ENCODE measurements at regions not wholly inside any gene's neighbourhood (a gene's known extent, or its start where the extent isn't known, plus 50 kb on each side); places are given as distances from the start of the nearest gene placed in this dataset.
"Not testable (repeated sequence)": the region's sequence is repeated elsewhere in the genome, so short reads cannot be mapped to it uniquely, and the experiment has no call there.

- no peak for DNase-seq (ENCODE audit: low spot score)
Measured at GRCh38 chr12:75792687-75793086, 238.9 kb downstream of the PHLDA1 start.

- DNase-seq (ENCODE audit: low spot score), result no peak
Measured at GRCh38 chr12:75790219-75790618, 241.4 kb downstream of the PHLDA1 start.

- not testable (repeated sequence) for DNase-seq (ENCODE audit: low spot score)
Measured at GRCh38 chr12:75787146-75787545, 244.4 kb downstream of the PHLDA1 start.

GRCh38 chr12:75786070-75786469, 245.5 kb downstream of the PHLDA1 start:
- no peak for DNase-seq (ENCODE audit: low spot score)

GRCh38 chr12:75784591-75784990, 247.0 kb downstream of the PHLDA1 start:
- DNase-seq (ENCODE audit: low spot score), result no peak

DNA sequence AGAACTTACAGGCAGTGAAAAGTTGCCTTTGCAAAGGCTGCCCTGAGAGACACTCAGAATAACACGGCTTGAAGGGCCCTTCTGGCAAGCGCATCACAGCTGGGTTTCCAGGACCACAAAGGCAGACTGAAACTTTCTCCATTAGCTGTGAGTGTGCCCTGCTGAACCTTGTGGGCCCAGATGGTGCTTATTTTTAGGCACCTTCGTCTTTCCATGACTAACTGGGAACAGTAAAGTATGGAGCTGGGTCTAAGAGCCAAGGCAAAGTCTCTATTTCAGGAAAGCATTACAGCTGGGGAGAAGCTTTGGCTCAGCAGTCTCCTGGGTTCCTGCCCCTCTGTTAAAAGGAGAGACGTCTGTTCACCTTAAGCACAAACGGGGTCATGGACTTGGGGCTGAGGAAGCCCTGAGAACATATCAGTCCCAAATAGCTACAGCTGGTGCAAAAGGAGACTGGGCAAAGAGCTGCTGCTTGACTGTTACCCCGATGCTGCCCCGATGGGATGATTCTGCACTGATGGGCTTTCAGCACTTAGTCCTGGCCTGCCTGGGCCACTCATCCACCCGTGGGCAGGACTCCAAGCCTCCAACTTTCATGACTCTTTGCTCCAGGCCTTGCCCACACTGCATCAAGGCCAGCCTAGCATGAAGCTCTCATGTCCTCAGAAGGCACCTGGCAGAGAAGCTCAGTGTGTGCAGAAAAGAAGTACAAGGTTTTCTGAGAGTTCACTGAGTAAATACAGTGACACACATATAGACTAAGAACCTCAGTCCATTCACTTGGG, 248.3 kb downstream of the PHLDA1 start:
- DNase-seq (ENCODE audit: low spot score), result no peak

DNA sequence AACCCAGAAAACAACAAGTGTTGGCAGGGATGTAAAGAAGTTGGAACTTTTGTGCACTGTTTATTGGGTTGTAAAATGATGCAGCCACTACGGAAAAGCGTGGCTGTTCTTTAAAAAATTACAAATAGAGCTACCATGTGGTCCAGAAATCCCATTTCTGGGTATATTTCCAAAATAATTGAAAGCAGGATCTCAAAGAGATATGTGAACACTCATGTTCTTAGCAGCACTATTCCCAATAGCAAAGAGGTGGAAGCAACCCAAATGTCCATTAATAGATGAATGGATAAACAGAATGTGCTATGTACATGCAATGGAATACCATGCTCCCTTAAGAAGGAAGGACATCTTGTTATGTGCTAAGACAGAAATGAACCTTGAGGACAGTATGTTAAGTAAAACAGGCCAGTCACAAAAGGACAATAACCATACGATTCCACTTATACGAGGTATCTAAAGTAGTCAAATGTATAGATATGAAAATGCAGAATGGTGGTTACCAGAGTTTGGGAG, 249.5 kb downstream of the PHLDA1 start:
- no peak for DNase-seq (ENCODE audit: low spot score)

- DNase-seq (ENCODE audit: low spot score), result no peak
Measured at GRCh38 chr12:75781532-75782046, 250.0 kb downstream of the PHLDA1 start.

GRCh38 chr12:75779891-75780496, 251.6 kb downstream of the PHLDA1 start:
- no peak for DNase-seq (ENCODE audit: low spot score)

DNA sequence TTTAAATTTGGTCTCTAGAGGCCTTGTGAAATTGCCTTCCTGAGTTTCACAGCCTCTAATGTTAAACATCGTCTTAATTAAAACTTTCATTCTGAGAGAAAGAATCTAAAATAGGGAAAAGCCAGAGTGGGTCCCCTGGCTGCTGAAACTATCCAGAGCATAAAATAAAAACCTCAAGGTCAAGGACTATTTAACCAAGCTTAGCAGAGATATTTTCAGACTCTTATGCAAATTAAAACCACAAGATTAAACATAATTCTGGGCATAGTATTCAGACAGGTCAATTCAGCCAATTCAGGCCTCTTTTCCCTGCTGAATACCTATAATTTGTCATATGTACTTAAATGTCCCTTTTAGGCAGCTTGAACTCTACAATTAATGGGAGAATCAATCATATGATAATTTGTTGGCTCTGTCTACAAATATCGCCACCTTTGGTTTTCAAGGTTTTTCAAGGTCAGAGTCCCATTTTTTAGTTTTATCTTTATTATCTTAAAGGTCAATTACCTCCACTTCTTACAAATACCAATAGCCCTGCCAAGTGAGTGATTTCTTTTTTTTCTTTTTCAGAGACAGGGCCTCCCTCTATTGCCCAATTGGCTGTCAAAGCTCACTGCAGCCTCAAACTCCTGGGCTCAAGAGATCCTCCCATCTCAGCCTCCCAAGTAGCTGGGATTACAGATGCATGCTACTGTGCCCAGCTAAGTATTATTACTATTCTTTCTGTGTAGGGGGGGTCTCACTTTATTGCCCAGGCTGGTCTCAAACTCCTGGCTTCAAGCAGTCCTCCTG, 257.1 kb downstream of the PHLDA1 start:
- no peak for DNase-seq (ENCODE audit: low spot score)

GRCh38 chr12:75773377-75773776, 258.2 kb downstream of the PHLDA1 start:
- no peak for DNase-seq (ENCODE audit: low spot score)

DNA sequence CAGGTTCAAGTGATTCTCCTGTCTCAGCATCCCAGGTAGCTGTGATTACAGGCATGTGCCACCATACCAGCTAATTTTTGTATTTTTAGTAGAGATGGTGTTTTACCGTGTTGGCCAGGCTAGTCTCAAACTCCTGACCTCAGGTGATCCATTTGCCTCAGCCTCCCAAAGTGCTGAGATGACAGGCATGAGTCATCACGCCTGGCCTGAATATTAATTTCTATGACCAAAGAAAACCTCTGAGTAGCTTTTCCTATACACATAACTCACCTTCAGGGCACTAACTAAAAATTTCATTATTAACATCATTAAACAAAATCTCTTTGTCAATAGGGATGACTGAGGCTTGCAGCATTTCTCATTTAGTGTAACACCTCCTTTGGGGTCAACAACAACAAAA, 259.6 kb upstream of the KRR1 start:
- DNase-seq (ENCODE audit: low spot score), result no peak

DNA sequence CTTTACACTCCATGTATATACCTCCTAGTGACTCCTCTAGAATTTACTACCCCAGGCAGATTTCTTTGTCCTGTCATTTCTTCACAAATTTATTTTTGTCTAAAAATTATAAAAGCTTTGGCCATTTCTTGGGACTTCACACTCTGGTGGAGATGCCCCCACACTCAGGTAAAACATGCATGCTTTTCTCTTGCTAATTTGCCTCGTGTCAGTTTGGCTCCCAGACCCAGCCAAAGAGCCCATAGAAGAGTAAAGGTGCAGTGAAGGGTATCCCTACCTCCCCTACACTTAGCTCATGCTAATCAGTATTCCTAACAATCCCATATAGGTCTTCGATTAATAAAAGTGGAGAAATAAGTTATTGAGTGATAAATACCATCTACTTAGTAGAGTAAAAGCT, 256.5 kb upstream of the KRR1 start:
- DNase-seq (ENCODE audit: low spot score), result no peak

DNA sequence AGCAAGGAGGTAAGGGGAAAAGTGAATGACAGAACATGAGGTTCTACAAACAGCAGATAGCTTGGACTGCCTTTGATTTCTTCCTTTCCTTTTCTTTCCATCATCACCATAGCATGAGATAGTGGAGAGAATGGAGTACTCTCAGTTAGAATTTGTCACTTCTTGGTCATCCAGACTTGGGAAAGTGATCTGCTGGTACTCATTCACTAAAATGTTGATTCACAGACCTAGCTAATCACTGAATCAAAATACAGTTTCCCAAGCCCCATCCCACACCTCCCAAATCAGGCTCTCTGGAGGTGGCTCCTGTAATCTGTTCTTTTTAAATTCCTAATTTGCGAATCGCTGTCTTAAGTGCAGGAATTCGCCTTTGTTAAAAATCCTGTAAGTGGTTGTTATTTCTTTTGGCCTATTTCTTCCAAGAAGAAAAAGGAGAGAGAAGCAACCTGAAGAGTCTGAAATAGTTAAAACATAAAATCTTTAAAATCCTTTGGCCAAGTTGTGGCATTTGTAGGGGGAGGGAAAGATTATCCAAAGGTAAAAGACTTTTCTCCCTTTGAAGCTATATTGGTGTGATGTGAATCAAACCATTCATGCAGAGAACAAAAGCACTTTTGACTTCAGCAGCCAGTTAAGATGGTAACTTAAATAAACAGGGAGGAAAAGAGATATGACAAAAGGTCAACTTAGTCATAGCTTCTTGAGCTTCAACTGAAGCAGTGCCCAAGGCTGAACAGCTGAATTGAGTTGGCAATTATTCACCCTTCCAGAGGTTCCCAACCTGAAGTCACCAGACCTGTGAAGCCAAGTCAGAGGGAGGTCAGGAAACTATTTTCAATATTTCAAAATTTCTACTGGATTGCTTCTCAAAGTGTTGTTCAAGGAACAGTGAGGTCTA, 255.1 kb upstream of the KRR1 start:
- DNase-seq (ENCODE audit: low spot score), result no peak

DNA sequence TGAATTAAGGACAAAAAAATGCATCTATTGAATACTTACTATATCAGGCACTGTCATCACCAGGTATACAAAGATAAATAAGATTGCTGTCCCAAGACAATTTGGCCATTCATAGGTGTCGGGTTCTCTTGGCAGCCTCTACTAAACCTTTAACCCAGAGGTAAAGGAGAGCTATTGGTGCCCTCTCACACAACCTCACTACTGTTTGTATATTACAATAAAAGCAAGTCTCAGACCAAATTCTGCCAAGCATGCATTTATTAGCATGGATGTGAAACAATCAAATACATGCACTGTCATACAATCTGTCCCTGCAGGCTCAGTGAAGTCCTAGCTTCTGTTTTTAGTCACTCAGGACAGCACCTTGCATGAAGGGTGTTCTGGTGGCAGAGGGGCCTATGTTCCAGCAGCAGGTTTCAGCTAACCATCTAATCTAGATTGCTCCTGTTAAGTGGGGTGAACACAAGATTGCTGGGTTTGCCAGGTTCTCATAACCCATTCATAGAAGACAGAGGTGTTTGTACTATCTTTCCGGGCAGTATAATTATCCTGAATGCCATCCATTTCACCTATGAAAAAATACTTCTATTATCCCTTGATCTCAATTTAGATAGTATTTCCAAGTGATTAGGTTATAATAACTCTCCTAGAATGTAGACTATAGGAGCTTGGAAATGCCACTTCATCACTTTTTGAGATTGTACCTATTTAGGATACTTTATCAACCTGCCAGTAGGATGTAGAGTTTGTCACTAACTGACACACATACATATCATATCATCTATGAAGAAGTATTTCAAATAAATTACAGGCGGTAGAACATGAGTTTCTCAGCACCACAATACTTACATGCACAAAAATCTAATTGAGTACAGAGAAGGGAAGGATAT, 254.0 kb upstream of the KRR1 start:
- no peak for DNase-seq (ENCODE audit: low spot score)

- DNase-seq (ENCODE audit: low spot score), result no peak
Measured at GRCh38 chr12:75764091-75764841, 252.9 kb upstream of the KRR1 start.

- DNase-seq (ENCODE audit: low spot score), result no peak
Measured at GRCh38 chr12:75760573-75761294, 249.3 kb upstream of the KRR1 start.

DNA sequence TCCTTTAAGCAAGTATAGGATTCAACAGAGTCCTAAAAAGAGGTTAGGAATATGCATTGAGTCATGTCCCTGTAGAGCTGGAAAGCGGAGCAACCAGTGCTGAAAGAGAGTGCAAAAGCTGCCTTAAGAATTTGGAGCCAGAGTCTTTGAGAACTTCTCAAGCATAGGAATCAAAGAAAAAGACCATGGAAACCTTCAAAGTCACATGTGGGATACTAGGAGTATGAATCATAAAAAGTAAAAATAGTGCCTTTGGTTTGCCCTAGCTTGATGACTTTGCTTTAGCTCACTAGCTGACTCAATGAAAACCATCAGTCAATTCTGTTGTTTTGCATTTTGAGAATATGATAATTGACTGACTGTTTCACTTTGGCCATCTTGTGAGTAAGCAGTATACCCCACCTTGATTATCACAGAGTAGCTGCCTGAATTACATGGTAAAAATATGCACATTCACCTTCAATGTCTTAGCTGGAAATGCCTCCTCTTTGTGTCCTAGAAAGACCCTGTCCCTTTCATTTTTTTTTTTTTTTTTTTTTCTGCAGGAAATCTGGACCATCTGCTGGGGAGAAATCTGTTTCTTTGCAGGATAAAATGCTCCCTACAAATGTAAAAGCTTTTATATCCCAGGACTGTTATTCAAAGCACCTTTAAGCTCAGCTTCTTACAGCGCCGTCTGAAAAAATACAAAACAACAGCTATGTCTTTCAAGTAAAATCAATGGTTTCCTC, 248.6 kb upstream of the KRR1 start:
- no peak for DNase-seq (ENCODE audit: low spot score)
